GM12875 (cell line): ENCODE measurements at regions not wholly inside any gene's neighbourhood (a gene's known extent, or its start where the extent isn't known, plus 50 kb on each side); places are given as distances from the start of the nearest gene placed in this dataset.

ENCODE experiments used
- H3K4me3 ChIP-seq: one replicate; pipeline ENCODE4 v1.5.1; 2011; ENCODE audit warnings: low read depth, low read length, control low read depth
- TF ChIP-seq, protein P1 (sequence below): IDR thresholded peaks from 2 replicates; pipeline ENCODE4 v1.5.1; 2011; ENCODE audit warnings: low read depth, mild to moderate bottlenecking, control low read depth, inconsistent platforms, low read length, moderate library complexity, borderline replicate concordance; ENCODE audit not compliant: insufficient read depth

DNA sequence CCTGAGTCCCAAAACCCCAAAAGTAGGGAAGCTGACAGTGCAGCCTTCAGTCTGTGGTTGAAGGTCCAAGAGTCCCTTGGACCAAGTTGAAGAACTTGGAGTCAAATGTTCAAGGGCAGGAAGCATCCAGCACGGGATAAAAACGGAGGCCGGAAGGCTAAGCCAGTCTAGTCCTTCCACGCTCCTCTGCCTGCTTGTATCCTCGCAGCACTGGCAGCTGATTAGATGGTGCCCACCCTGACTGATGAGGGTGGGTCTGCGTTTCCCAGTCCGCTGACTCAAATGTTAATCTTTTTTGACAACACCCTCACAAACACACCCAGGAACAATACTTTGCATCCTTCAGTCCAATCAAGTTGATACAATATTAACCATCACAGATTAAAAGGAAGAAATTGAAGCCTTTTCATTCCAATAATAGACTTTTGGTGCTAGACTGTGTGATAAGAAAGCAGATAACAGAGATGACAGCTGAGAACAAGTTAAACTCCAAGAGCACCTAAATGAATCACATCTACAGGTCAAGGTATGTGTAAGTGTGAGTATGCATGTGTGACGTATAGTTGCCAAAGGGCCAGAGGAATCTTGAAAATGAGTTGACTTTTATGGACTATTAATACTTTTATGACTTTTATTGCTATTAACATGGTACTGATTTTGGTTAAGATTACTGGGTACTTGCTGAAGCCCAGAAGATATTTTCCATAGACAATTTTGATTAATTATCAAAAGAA, 933.5 kb upstream of the SOX9 start:
- TF ChIP-seq, protein P1, sequence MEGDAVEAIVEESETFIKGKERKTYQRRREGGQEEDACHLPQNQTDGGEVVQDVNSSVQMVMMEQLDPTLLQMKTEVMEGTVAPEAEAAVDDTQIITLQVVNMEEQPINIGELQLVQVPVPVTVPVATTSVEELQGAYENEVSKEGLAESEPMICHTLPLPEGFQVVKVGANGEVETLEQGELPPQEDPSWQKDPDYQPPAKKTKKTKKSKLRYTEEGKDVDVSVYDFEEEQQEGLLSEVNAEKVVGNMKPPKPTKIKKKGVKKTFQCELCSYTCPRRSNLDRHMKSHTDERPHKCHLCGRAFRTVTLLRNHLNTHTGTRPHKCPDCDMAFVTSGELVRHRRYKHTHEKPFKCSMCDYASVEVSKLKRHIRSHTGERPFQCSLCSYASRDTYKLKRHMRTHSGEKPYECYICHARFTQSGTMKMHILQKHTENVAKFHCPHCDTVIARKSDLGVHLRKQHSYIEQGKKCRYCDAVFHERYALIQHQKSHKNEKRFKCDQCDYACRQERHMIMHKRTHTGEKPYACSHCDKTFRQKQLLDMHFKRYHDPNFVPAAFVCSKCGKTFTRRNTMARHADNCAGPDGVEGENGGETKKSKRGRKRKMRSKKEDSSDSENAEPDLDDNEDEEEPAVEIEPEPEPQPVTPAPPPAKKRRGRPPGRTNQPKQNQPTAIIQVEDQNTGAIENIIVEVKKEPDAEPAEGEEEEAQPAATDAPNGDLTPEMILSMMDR = no peak
- H3K4me3 ChIP-seq = no peak overlapping the region

DNA sequence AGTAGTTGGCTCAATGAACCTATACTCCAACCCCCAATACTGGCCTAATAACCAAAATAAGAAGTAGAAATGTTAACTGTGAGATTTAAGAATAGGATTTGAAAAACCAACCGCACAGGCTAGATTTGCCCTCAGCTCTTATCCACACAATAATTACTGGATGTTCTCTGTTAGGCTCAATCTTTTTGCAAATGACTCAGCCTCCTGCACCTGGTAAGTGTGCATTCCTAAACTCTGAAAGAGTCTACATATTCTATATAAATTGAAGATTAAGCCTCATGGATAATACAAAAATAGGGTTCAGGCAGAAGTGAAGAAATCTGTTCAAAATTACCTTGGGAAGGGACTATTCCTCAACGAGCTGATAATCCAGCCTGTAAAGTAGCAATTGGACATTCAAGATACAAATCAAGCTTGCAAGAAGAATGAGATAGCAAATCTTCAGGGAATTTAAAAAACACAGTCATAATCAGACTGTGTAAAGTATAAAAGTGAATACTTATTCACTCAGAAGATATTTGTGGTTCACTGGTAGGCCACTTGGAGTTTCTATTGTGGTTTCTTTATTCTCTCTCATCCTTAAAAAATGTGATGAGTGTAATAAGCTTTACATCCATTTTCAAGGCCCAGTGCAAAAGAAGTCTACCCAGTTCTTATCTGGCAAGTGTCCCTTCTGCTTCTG, 931.9 kb upstream of the SOX9 start:
- no peak overlapping the region for H3K4me3 ChIP-seq
- TF ChIP-seq, protein P1 = no peak

- H3K4me3 ChIP-seq = no peak overlapping the region
- TF ChIP-seq, protein P1 = no peak
Observed at GRCh38 chr17:71189493-71189831, 931.4 kb upstream of the SOX9 start.

- TF ChIP-seq, protein P1 = no peak
- H3K4me3 ChIP-seq = no peak overlapping the region
Observed at GRCh38 chr17:71192039-71192555, 928.7 kb upstream of the SOX9 start.

- TF ChIP-seq, protein P1 = no peak
- H3K4me3 ChIP-seq = no peak overlapping the region
Observed at GRCh38 chr17:71192848-71193247, 928.0 kb upstream of the SOX9 start.

DNA sequence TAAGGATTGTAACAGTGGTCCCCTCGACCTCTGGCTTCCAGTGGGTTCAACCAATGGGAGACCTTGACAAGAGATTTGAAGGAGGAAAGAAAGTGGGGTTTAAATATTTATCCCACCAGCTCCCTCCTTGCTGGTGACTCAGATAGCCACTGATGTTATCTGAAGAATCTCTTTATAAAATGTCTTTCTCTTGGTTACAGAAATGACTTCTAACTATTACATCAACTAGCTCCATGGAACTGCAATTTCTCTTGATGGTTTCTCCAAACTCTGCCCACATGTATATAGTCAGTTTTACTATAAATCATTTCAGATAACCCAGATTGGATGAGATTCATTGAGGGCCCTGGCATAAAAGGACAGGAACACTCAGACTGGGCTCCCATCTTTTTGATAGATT, 920.2 kb upstream of the SOX9 start:
- TF ChIP-seq, protein P1 = no peak
- H3K4me3 ChIP-seq = no peak overlapping the region

DNA sequence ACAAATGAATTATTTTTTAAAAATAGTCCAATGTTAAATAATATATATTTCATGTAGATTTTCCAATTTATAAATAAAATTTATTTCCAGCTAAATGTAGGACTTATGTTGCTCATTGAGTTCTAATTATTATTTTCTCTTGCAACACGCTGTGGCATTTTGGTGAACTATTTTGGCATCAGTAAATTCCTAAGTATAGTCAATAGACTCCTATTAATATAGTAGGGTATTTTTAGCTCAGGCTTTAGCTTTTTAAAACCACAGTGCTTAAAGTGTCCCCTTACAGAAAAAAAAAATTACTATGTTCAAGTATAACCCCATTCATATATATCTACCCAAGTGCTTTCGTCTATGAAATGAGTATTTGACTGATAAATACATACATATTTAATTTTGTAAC, 919.2 kb upstream of the SOX9 start:
- TF ChIP-seq, protein P1 = no peak
- H3K4me3 ChIP-seq = no peak overlapping the region
